ENCODE measurements at regions not wholly inside any gene's neighbourhood (a gene's known extent, or its start where the extent isn't known, plus 50 kb on each side); places are given as distances from the start of the nearest gene placed in this dataset.
A peak's percentile ranks its signal among the peaks of the same experiment; 100 is the strongest.
"Not testable (repeated sequence)": the region's sequence is repeated elsewhere in the genome, so short reads cannot be mapped to it uniquely, and the experiment has no call there.

GRCh38 chr12:33033999-33034398, 137.4 kb upstream of the PKP2 start:
- not testable (repeated sequence) for DNase-seq (ENCODE audit: low spot score)

GRCh38 chr12:33026791-33027190, 130.2 kb upstream of the PKP2 start:
- no peak for DNase-seq (ENCODE audit: low spot score)

- DNase-seq (ENCODE audit: low spot score), result not testable (repeated sequence)
Measured at GRCh38 chr12:33022724-33023123, 126.1 kb upstream of the PKP2 start.

- not testable (repeated sequence) for DNase-seq (ENCODE audit: low spot score)
Measured at GRCh38 chr12:33017029-33017428, 120.5 kb upstream of the PKP2 start.

GRCh38 chr12:33012226-33012625, 115.6 kb upstream of the PKP2 start:
- no peak for DNase-seq (ENCODE audit: low spot score)

- DNase-seq (ENCODE audit: low spot score), result no peak
Measured at GRCh38 chr12:33006106-33006505, 109.5 kb upstream of the PKP2 start.

- no peak for DNase-seq (ENCODE audit: low spot score)
Measured at GRCh38 chr12:33000016-33000415, 103.4 kb upstream of the PKP2 start.

- DNase-seq (ENCODE audit: low spot score), result no peak
Measured at GRCh38 chr12:32997471-32997870, 100.9 kb upstream of the PKP2 start.

GRCh38 chr12:32995623-32996022, 99.0 kb upstream of the PKP2 start:
- DNase-seq (ENCODE audit: low spot score), result no peak

- no peak for DNase-seq (ENCODE audit: low spot score)
Measured at GRCh38 chr12:32993404-32993803, 96.8 kb upstream of the PKP2 start.

- DNase-seq (ENCODE audit: low spot score), result no peak
Measured at GRCh38 chr12:32989705-32990104, 93.1 kb upstream of the PKP2 start.

- DNase-seq (ENCODE audit: low spot score), result peak; percentile 18
Measured at GRCh38 chr12:32988982-32989381, 92.4 kb upstream of the PKP2 start.

GRCh38 chr12:32987512-32987911, 90.9 kb upstream of the PKP2 start:
- no peak for DNase-seq (ENCODE audit: low spot score)

GRCh38 chr12:32983968-32984367, 87.4 kb upstream of the PKP2 start:
- no peak for DNase-seq (ENCODE audit: low spot score)

GRCh38 chr12:32983332-32983731, 86.8 kb upstream of the PKP2 start:
- no peak for DNase-seq (ENCODE audit: low spot score)

- no peak for DNase-seq (ENCODE audit: low spot score)
Measured at GRCh38 chr12:32981139-32981538, 84.6 kb upstream of the PKP2 start.

GRCh38 chr12:32975122-32975521, 78.5 kb upstream of the PKP2 start:
- DNase-seq (ENCODE audit: low spot score), result no peak

GRCh38 chr12:32970465-32971110, 74.0 kb upstream of the PKP2 start:
- no peak for DNase-seq (ENCODE audit: low spot score)

GRCh38 chr12:32964981-32965585, 68.5 kb upstream of the PKP2 start:
- no peak for DNase-seq (ENCODE audit: low spot score)

GRCh38 chr12:32956418-32956817, 59.8 kb upstream of the PKP2 start:
- DNase-seq (ENCODE audit: low spot score), result peak; percentile 54

- no peak for DNase-seq (ENCODE audit: low spot score)
Measured at GRCh38 chr12:32952681-32953080, 56.1 kb upstream of the PKP2 start.

GRCh38 chr12:32949815-32950214, 53.2 kb upstream of the PKP2 start:
- no peak for DNase-seq (ENCODE audit: low spot score)

- DNase-seq (ENCODE audit: low spot score), result peak; percentile 35
Measured at GRCh38 chr12:32947206-32948067, 50.9 kb upstream of the PKP2 start.

Measured in LoVo (cell line).